Activated B cell treated with CpG ODN at 0.5 μM for 24 hours (primary cell): ENCODE measurements at regions not wholly inside any gene's neighbourhood (a gene's known extent, or its start where the extent isn't known, plus 50 kb on each side); places are given as distances from the start of the nearest gene placed in this dataset.

Experiments
- ATAC-seq: fragments of 200-7000 bp; cut with Tn5 transposase; one replicate; pipeline ENCODE4 v1.10.0; 2021; ENCODE audit warnings: low read depth, mild to moderate bottlenecking, moderate library complexity
- CTCF ChIA-PET: fragments of 350-600 bp; sonication (Branson Sonifier 250); formaldehyde crosslinking; loops from one replicate; lab custom pipeline; 2021; ENCODE audit warnings: antibody characterized with exemption; lab: Charles Lee
- POLR2A ChIA-PET: fragments of 350-600 bp; sonication (Branson Sonifier 250); formaldehyde crosslinking; loops from one replicate; lab custom pipeline; 2021; ENCODE audit warnings: antibody characterized with exemption; lab: Charles Lee
- DNase-seq: peaks from one replicate; pipeline ENCODE4 v3.0.0; 2022
- H3K27ac Mint-ChIP-seq: one replicate; pipeline ENCODE4 v1.8.0; 2020; ENCODE audit warnings: mixed read lengths
- H3K27me3 Mint-ChIP-seq: one replicate; pipeline ENCODE4 v1.8.0; 2021; ENCODE audit warnings: mixed read lengths
- H3K36me3 Mint-ChIP-seq: one replicate; pipeline ENCODE4 v1.8.0; 2021; ENCODE audit warnings: low read depth, mixed read lengths
- H3K4me1 Mint-ChIP-seq: one replicate; pipeline ENCODE4 v1.8.0; 2021; ENCODE audit warnings: mixed read lengths
- H3K4me3 Mint-ChIP-seq: one replicate; pipeline ENCODE4 v1.8.0; 2020; ENCODE audit warnings: mild to moderate bottlenecking, mixed read lengths
- H3K9me3 Mint-ChIP-seq: one replicate; pipeline ENCODE4 v1.8.0; 2020; ENCODE audit warnings: mixed read lengths
- intact Hi-C: fragments of 100-400 bp; cut with micrococcal nuclease; formaldehyde crosslinking; loops from one replicate; pipeline ENCODE4 v1.15.1; 2024
- TF ChIP-seq, protein P1 (sequence below): fragments of 200-600 bp; IDR thresholded peaks from one replicate; pipeline ENCODE4 v1.8.0; 2022; ENCODE audit warnings: antibody characterized with exemption, mild to moderate bottlenecking

DNA sequence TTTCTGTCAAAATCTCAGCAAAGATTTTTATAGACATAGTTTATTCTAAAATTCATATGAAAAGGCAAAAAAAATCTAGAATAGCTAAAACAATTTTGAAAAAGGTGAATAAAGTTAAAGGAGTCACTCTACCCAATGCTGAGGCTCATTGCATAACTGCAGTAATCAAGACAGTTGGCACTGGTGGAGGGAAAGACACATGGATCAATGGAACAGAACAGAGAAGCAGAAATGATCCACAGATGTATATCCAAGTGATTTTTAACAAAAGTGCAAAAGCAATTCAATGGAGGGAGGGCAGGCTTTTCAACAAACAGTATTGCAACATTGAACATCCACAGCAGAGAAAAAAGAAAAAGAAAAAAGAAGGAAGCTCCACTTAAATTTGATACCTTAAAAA lies 162.8 kb downstream of the RBM43 start:
- Mint-ChIP-seq H3K27ac (no peak overlapping the region), H3K36me3 (no peaks in the 10 kb centered on the region), H3K4me1 (no peaks in the 10 kb centered on the region), H3K27me3 (no peaks in the 10 kb centered on the region), H3K9me3 (no peaks in the 10 kb centered on the region), H3K4me3 (no peak overlapping the region)
- CTCF ChIA-PET: no interaction called here
- intact Hi-C loops: no loop called here
- TF ChIP-seq, protein P1, sequence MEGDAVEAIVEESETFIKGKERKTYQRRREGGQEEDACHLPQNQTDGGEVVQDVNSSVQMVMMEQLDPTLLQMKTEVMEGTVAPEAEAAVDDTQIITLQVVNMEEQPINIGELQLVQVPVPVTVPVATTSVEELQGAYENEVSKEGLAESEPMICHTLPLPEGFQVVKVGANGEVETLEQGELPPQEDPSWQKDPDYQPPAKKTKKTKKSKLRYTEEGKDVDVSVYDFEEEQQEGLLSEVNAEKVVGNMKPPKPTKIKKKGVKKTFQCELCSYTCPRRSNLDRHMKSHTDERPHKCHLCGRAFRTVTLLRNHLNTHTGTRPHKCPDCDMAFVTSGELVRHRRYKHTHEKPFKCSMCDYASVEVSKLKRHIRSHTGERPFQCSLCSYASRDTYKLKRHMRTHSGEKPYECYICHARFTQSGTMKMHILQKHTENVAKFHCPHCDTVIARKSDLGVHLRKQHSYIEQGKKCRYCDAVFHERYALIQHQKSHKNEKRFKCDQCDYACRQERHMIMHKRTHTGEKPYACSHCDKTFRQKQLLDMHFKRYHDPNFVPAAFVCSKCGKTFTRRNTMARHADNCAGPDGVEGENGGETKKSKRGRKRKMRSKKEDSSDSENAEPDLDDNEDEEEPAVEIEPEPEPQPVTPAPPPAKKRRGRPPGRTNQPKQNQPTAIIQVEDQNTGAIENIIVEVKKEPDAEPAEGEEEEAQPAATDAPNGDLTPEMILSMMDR: no peak
- ATAC-seq: no peak
- no peak for DNase-seq
- POLR2A ChIA-PET: no interaction called here

DNA sequence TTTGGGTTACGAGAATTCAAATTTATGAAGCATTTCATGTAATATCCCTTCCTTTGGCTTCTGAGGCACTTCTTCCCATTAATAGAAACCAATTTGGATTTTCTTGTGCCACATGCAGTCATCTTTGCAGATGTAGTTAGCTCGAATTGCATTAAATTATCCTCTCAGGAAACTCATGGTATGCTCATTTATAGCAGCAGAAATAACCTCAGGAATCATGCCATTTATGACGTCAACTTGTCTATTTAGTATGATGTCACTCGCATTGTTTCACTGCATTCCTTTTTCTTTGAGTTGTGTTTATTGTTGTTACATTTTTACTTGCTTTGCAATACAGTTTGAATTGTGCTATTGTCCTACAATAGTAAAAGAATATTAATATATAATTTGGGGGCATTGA lies 163.8 kb downstream of the RBM43 start:
- POLR2A ChIA-PET: no interaction called here
- no peaks in the 10 kb centered on the region for H3K27me3 Mint-ChIP-seq
- CTCF ChIA-PET: no interaction called here
- no peaks in the 10 kb centered on the region for H3K36me3 Mint-ChIP-seq
- TF ChIP-seq, protein P1: no peak
- no peaks in the 10 kb centered on the region for H3K4me1 Mint-ChIP-seq
- no peak overlapping the region for H3K27ac Mint-ChIP-seq
- intact Hi-C loops: no loop called here
- H3K4me3 Mint-ChIP-seq: no peak overlapping the region
- H3K9me3 Mint-ChIP-seq: no peaks in the 10 kb centered on the region
- no peak for DNase-seq
- ATAC-seq: no peak

DNA sequence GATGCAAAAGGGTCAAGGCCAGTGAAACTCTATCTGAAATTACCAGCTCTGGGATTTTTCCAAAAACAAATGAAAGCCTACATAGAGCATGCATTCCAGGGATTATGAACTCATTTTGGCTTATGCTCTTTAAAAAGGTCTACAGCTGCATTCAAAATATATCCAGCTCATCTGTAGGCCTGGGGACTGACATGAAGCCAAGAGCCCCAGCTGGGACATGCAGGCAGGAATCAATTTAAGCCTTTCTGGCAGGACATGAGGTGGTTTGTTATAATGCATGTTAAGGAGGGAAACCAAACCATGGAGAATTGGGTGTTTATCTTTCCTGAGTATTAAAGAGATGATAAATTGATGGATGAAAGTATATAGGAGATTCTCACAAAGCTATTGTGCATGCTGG lies 164.5 kb downstream of the RBM43 start:
- H3K4me3 Mint-ChIP-seq: no peak overlapping the region
- no peaks in the 10 kb centered on the region for H3K4me1 Mint-ChIP-seq
- CTCF ChIA-PET: no interaction called here
- no peak overlapping the region for H3K27ac Mint-ChIP-seq
- no peaks in the 10 kb centered on the region for H3K9me3 Mint-ChIP-seq
- POLR2A ChIA-PET: no interaction called here
- H3K27me3 Mint-ChIP-seq: no peaks in the 10 kb centered on the region
- intact Hi-C loops: no loop called here
- no peak for DNase-seq
- no peak for ATAC-seq
- no peaks in the 10 kb centered on the region for H3K36me3 Mint-ChIP-seq
- TF ChIP-seq, protein P1: no peak

DNA sequence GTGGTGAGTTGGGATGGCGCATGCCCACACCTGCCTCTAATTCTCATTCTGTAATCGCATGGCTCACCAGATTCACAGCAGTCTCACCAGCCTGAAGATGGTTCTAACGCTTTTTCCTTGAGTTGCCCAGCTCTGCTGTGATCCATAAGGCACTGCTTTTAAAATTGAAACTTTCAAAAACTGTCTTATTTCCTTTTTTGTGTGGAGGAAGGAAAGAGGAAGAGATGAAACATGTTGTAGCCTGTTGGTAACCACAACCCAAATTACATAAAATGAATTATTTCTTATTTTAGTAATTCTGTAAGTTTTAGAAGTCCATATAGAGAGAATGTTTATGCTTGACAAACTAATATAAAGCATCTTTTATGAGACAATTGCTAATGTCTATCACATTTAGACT lies 165.4 kb downstream of the RBM43 start:
- TF ChIP-seq, protein P1: no peak
- no peaks in the 10 kb centered on the region for H3K4me1 Mint-ChIP-seq
- DNase-seq: no peak
- no peaks in the 10 kb centered on the region for H3K9me3 Mint-ChIP-seq
- no peak for ATAC-seq
- ChIA-PET POLR2A (no interaction called here), CTCF (no interaction called here)
- no peaks in the 10 kb centered on the region for H3K27me3 Mint-ChIP-seq
- intact Hi-C loops: no loop called here
- H3K4me3 Mint-ChIP-seq: no peak overlapping the region
- H3K36me3 Mint-ChIP-seq: no peaks in the 10 kb centered on the region
- H3K27ac Mint-ChIP-seq: no peak overlapping the region

DNA sequence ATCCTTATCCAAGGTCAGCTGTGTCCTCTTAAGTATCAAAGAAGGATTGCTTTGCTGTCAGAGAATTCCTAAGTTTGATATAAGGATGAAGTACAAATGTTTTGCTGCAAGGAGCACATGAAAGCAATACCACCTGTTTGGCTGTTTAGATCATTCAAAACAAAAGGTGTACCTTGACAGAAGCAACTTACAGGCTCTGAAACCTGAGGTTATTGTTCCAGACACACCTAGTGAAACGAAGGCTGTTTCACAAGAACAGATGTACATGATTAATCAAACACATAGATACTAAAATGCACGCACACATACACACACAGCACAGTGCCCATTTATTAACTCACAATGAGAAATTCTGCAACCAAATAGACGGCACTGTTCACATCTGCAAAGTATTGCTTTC lies 166.2 kb downstream of the RBM43 start:
- H3K9me3 Mint-ChIP-seq: no peaks in the 10 kb centered on the region
- DNase-seq (no peak), ATAC-seq (no peak)
- ChIA-PET POLR2A (no interaction called here), CTCF (no interaction called here)
- no peaks in the 10 kb centered on the region for H3K27me3 Mint-ChIP-seq
- H3K4me1 Mint-ChIP-seq: no peaks in the 10 kb centered on the region
- no peaks in the 10 kb centered on the region for H3K36me3 Mint-ChIP-seq
- intact Hi-C loops: no loop called here
- TF ChIP-seq, protein P1: no peak
- no peak overlapping the region for H3K4me3 Mint-ChIP-seq
- H3K27ac Mint-ChIP-seq: no peak overlapping the region
